Left ventricle myocardium inferior (tissue), 1 donor: ENCODE measurements at regions not wholly inside any gene's neighbourhood (a gene's known extent, or its start where the extent isn't known, plus 50 kb on each side); places are given as distances from the start of the nearest gene placed in this dataset.

Experiments used
- DNase-seq: peaks from one replicate; pipeline ENCODE4 v3.0.0-alpha.2; 2020
- H3K27ac ChIP-seq: fragments of 200-600 bp; replicated peaks from 2 replicates; pipeline ENCODE4 v1.8.0; 2021
- H3K27me3 ChIP-seq: fragments of 200-600 bp; 2 replicates; pipeline ENCODE4 v1.8.0; 2021; ENCODE audit warnings: low read depth
- H3K36me3 ChIP-seq: fragments of 200-600 bp; 2 replicates; pipeline ENCODE4 v1.8.0; 2021
- H3K4me1 ChIP-seq: fragments of 200-600 bp; 2 replicates; pipeline ENCODE4 v1.8.0; 2021
- H3K4me3 ChIP-seq: fragments of 200-600 bp; 2 replicates; pipeline ENCODE4 v1.8.0; 2021; ENCODE audit warnings: mild to moderate bottlenecking, moderate library complexity
- H3K9me3 ChIP-seq: fragments of 200-600 bp; replicated peaks from 2 replicates; pipeline ENCODE4 v1.8.0; 2021
- CTCF ChIP-seq: fragments of 200-600 bp; IDR thresholded peaks from 2 replicates; pipeline ENCODE4 v1.8.0; 2021; ENCODE audit warnings: antibody characterized with exemption, mild to moderate bottlenecking, borderline replicate concordance
- intact Hi-C: fragments of 100-400 bp; cut with micrococcal nuclease; formaldehyde crosslinking; loops from one replicate; pipeline ENCODE4 v1.11.0; 2022
- donor health status: DM: no; HTN: yes; CAD: no; lungs with severe emphysema.

GRCh38 chr17:55668312-55668920 lies 54.2 kb downstream of the TMEM100 start:
- peaks cover 25% of the 10 kb centered on the region for H3K27me3 ChIP-seq
- H3K4me3 ChIP-seq = no peak overlapping the region
- no peak overlapping the region for H3K27ac ChIP-seq
- intact Hi-C loops = loop anchor here (10.0 kb wide), 1 partner anchor 64 kb away; no protein-coding TSS in a partner anchor
- TF ChIP-seq CTCF = no peak
- DNase-seq = no peak
- H3K36me3 ChIP-seq = no peaks in the 10 kb centered on the region
- no peaks in the 10 kb centered on the region for H3K9me3 ChIP-seq
- H3K4me1 ChIP-seq = no peaks in the 10 kb centered on the region

DNA sequence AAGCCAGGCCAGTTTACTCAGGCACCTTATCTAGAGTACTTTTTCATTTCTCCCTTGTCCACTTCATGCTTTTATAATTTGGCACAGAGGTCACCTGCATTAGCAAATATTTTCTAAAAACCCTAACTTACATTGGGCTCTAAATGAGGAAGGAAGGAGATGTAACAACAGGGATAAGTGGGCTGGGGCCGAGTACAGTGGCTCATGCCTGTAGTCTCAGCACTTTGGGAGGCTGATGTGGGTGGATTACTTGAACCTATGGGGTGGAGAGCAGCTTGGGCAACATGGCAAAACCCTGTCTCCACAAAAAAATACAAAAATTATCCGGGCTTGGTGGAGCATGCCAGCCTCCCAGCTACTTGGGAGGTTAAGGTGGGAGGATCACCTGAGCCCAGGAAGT lies 55.9 kb downstream of the TMEM100 start:
- H3K36me3 ChIP-seq = no peaks in the 10 kb centered on the region
- H3K27me3 ChIP-seq = peaks cover 20% of the 10 kb centered on the region
- DNase-seq = no peak
- no peak overlapping the region for H3K27ac ChIP-seq
- no peak for TF ChIP-seq CTCF
- H3K4me3 ChIP-seq = no peak overlapping the region
- H3K4me1 ChIP-seq = no peaks in the 10 kb centered on the region
- H3K9me3 ChIP-seq = no peaks in the 10 kb centered on the region
- intact Hi-C loops = loop anchor here (10.0 kb wide), 1 partner anchor 62 kb away; no protein-coding TSS in a partner anchor

- Histone ChIP-seq H3K9me3 (no peaks in the 10 kb centered on the region), H3K27ac (no peak overlapping the region), H3K36me3 (no peaks in the 10 kb centered on the region), H3K4me3 (no peak overlapping the region), H3K27me3 (peaks cover 6% of the 10 kb centered on the region), H3K4me1 (peaks cover 15% of the 10 kb centered on the region)
- no peak for DNase-seq
- intact Hi-C loops = loop anchor here (10.0 kb wide), 1 partner anchor 59 kb away; no protein-coding TSS in a partner anchor
- no peak for TF ChIP-seq CTCF
These were observed 58.4 kb downstream of the TMEM100 start for GRCh38 chr17:55664287-55664686.

DNA sequence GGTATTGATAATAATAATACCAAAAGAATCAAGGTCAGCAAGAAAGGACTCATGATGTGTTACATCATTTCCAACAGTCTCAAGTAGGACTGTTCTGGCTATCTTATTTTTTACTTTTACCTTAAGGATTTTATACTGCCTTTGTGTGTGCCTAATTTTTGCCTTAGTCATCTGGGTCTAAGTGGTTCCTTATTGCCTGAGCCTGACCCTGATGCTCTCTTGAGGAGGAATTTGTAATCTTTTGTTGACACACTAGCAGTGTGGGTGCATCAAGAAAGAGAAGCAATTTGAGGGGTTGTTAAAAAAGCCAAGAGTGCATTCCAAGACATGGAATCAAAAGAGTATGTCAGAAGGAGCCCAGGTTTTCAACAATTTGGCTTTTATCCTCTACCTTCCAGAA lies 59.3 kb downstream of the TMEM100 start:
- Histone ChIP-seq H3K36me3 (no peaks in the 10 kb centered on the region), H3K27ac (no peak overlapping the region), H3K9me3 (no peaks in the 10 kb centered on the region), H3K4me3 (no peak overlapping the region), H3K27me3 (peaks cover 15% of the 10 kb centered on the region), H3K4me1 (peaks cover 15% of the 10 kb centered on the region)
- intact Hi-C loops = loop anchor here (10.0 kb wide), 1 partner anchor 59 kb away; no protein-coding TSS in a partner anchor
- DNase-seq = no peak
- no peak for TF ChIP-seq CTCF

DNA sequence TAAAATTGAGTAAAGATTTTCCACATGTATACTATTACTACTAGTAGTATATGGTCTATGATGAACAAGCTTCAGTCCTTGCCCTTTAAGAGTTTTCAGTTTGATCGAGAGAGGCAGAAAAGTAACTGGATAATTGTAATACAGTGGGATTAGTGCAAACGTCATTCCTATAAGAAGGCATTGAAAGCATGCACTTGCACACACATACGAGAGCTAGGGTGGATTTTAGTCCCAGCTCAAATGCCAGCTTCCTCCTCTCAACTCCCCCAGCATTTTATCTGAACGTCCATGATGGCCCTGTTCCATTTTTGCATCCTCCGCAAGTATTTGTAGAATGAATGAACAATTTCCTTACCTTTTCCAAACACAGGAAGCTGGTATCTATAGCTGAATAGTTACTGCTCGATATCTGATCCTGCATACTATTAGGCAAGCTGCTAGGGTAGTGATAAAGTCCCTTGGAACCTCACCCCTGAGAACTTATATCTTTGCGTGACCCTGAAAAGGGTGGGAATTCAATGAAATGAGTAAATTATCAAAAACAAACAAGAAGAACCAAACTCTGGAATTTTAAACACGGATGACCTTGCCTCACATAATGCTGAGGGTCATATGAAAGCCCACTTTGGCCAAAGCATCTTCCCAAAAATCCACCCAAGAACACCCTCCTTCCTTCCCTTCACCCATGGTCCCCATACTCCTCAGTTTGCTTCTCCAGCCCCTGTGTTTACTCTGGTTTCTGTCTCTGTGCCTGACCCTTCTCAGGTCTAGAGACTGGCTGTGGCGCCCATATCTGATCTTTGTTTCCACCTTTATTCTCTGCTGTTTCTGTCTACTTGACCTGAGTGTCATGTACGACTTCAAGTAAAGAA lies 60.5 kb downstream of the TMEM100 start:
- DNase-seq = no peak
- no peak for TF ChIP-seq CTCF
- no peak overlapping the region for H3K27ac ChIP-seq
- no peaks in the 10 kb centered on the region for H3K9me3 ChIP-seq
- H3K4me3 ChIP-seq = no peak overlapping the region
- intact Hi-C loops = loop anchor here (10.0 kb wide), 1 partner anchor 57 kb away; no protein-coding TSS in a partner anchor
- no peaks in the 10 kb centered on the region for H3K36me3 ChIP-seq
- peaks cover 15% of the 10 kb centered on the region for H3K27me3 ChIP-seq
- H3K4me1 ChIP-seq = peaks cover 15% of the 10 kb centered on the region
